ENCODE measurements at regions not wholly inside any gene's neighbourhood (a gene's known extent, or its start where the extent isn't known, plus 50 kb on each side); places are given as distances from the start of the nearest gene placed in this dataset.

DNA sequence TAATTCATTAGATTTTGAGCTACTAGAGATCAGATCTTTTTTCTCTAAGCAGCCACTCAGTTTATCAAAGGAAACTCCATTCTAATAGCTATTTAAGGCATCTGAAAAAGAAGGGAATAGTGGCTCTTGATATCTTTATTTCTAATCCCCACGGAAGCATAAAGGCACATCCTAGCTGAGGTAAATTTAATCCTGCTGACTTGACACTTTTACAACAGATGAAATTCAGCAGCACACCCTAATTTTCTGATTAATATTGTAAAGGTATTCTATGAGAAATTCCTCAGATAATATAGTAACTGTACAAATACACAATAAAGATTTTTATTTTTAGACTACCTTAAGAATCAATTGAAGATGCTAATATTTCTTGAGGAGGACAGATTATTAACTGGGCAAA lies 916.4 kb downstream of the TMTC2 start:
- H2BK5ac ChIP-seq (ENCODE audit: low read depth, low read length, poor library complexity, severe bottlenecking) = no peak overlapping the region
- H2AK5ac ChIP-seq (ENCODE audit: low read depth, low read length) = no peak overlapping the region
- intact Hi-C loops (cut with micrococcal nuclease) (loop anchor here (5.0 kb wide), 1 partner anchor 791 kb away; no protein-coding TSS in a partner anchor), dilution Hi-C loops (cut with HindIII; ENCODE audit: low sequenced_read_pairs, unreplicated experiment) (no loop called here), in situ Hi-C loops (cut with MboI; ENCODE audit: low sequenced_read_pairs) (no loop called here)
- H2AFZ ChIP-seq (replicated peaks; ENCODE audit: low read length, poor library complexity) = no peak overlapping the region
- no peaks in the 10 kb centered on the region for H4K20me1 ChIP-seq (ENCODE audit: insufficient read depth, low read length)
- DNase-seq (no peak), ATAC-seq (ENCODE audit: low read depth) (no peak)
- H2AK9ac ChIP-seq (replicated peaks; ENCODE audit: low read depth, low read length, poor library complexity) = no peak overlapping the region
- H2BK20ac ChIP-seq (ENCODE audit: low read depth, low read length) = no peak overlapping the region
- H4K8ac ChIP-seq (ENCODE audit: low read depth in 2 of 2, low read length in 2 of 2) = no peak overlapping the region
- H2BK15ac ChIP-seq (ENCODE audit: low read depth, low read length) = no peak overlapping the region
- no peaks in the 10 kb centered on the region for H3K4me1 ChIP-seq (ENCODE audit: control insufficient read depth, insufficient read depth, low read length)
- H3K36me3 ChIP-seq (ENCODE audit: control insufficient read depth, insufficient read depth, low read length) = no peaks in the 10 kb centered on the region
- CTCF ChIA-PET = no interaction called here
- TF ChIP-seq BHLHE40 (IDR thresholded peaks at IDR 0.05; ENCODE audit: low read depth, low read length) (no peak), CEBPB (IDR thresholded peaks at IDR 0.05; ENCODE audit: low read depth, low read length) (no peak), RAD21 (IDR thresholded peaks at IDR 0.05; ENCODE audit: low read length) (no peak), MXI1 (IDR thresholded peaks at IDR 0.05; ENCODE audit: borderline replicate concordance, low read depth, low read length) (no peak), MAFK (IDR thresholded peaks at IDR 0.05; ENCODE audit: low read depth, low read length) (peak; percentile 97), POLR2A (IDR thresholded peaks at IDR 0.05; ENCODE audit: low read depth, low read length) (no peak), NFE2L2 (IDR thresholded peaks at IDR 0.05; ENCODE audit: low read depth, low read length) (no peak), SMC3 (IDR thresholded peaks at IDR 0.05; ENCODE audit: low read depth, low read length) (no peak)
- TF ChIP-seq, protein P1, sequence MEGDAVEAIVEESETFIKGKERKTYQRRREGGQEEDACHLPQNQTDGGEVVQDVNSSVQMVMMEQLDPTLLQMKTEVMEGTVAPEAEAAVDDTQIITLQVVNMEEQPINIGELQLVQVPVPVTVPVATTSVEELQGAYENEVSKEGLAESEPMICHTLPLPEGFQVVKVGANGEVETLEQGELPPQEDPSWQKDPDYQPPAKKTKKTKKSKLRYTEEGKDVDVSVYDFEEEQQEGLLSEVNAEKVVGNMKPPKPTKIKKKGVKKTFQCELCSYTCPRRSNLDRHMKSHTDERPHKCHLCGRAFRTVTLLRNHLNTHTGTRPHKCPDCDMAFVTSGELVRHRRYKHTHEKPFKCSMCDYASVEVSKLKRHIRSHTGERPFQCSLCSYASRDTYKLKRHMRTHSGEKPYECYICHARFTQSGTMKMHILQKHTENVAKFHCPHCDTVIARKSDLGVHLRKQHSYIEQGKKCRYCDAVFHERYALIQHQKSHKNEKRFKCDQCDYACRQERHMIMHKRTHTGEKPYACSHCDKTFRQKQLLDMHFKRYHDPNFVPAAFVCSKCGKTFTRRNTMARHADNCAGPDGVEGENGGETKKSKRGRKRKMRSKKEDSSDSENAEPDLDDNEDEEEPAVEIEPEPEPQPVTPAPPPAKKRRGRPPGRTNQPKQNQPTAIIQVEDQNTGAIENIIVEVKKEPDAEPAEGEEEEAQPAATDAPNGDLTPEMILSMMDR (conservative IDR thresholded peaks at IDR 0.05; ENCODE audit: low read depth, low read length) = no peak
- no peak overlapping the region for H3K4ac ChIP-seq (ENCODE audit: low read depth, low read length)
- H3K9me1 ChIP-seq (ENCODE audit: insufficient read depth, low read length) = no peaks in the 10 kb centered on the region
- H3K23ac ChIP-seq (ENCODE audit: low read depth, low read length) = no peak overlapping the region
- no peak overlapping the region for H3K14ac ChIP-seq (replicated peaks; ENCODE audit: low read depth, low read length)
- no peaks in the 10 kb centered on the region for H3K79me1 ChIP-seq (ENCODE audit: low read depth in 1 of 2, low read length in 2 of 2)
- no peak overlapping the region for H2BK120ac ChIP-seq (ENCODE audit: low read depth, low read length)
- POLR2A ChIA-PET (ENCODE audit: unreplicated experiment) = no interaction called here
- WGBS, 2 experiments (ENCODE audit: extremely low coverage in 2 of 2, insufficient read length in 1 of 2) = no CpG with 5 or more reads among the region's 1 CpG
- no peak overlapping the region for H3K18ac ChIP-seq (ENCODE audit: low read depth, low read length)
- H3K9ac ChIP-seq (ENCODE audit: low read depth, low read length) = no peak overlapping the region
- H4K91ac ChIP-seq (ENCODE audit: insufficient read depth, low read depth, low read length) = no peak overlapping the region
- BruUV-seq (replicated peaks) = no TSS peak
- H3K4me2 ChIP-seq (ENCODE audit: low read depth, low read length) = no peak overlapping the region
- H3K9me3 ChIP-seq (ENCODE audit: control insufficient read depth, insufficient read depth, low read length) = peaks cover 1% of the 10 kb centered on the region; the same call in 1 of the 2 replicates
- no peaks in the 10 kb centered on the region for H3K27me3 ChIP-seq (ENCODE audit: control insufficient read depth, insufficient read depth, low read length)
- no peak overlapping the region for H3K27ac ChIP-seq (ENCODE audit: insufficient read depth, low read length)
- H3K4me3 ChIP-seq (ENCODE audit: insufficient read depth, low read depth, low read length) = no peak overlapping the region
- H3K56ac ChIP-seq (ENCODE audit: extremely low read depth, insufficient read depth, low read length) = no peak overlapping the region
- H4K5ac ChIP-seq (ENCODE audit: low read depth, low read length) = no peak overlapping the region

Data from IMR-90 (cell line).